T-cell (primary cell): ENCODE measurements at regions not wholly inside any gene's neighbourhood (a gene's known extent, or its start where the extent isn't known, plus 50 kb on each side); places are given as distances from the start of the nearest gene placed in this dataset.

Experiments used
- ATAC-seq, 4 experiments: fragments of 200-7000 bp in 3 of 4; fragments of 150-1000 bp in 1 of 4; cut with Tn5 transposase; replicated peaks in 1 of 4; 1 replicate in 3 of 4; 2 replicates in 1 of 4; pipeline ENCODE4 v1.10.0; 2021; ENCODE audit warnings: moderate library complexity in 3 of 4, mild to moderate bottlenecking in 2 of 4, moderate number of reproducible peaks in 1 of 4
- CTCF ChIA-PET, 2 donors: fragments of 300-600 bp; sonication (Branson Sonifier 250); formaldehyde crosslinking; loops; one replicate each; lab custom pipeline; 2022; ENCODE audit warnings: antibody characterized with exemption in 2 of 2; lab: Charles Lee
- POLR2A ChIA-PET, 2 donors: fragments of 300-600 bp; sonication (Branson Sonifier 250); formaldehyde crosslinking; loops; one replicate each; lab custom pipeline; 2022; ENCODE audit warnings: antibody characterized with exemption in 2 of 2; lab: Charles Lee
- DNase-seq, 35 experiments: peaks; one replicate each; pipeline versions ENCODE4 v3.0.0 to v3.0.0-alpha.2; 2013 to 2023
- H3K27ac ChIP-seq: one replicate; pipeline ENCODE4 v1.5.1; 2013; ENCODE audit warnings: low read length
- H3K27me3 ChIP-seq, 2 experiments: replicated peaks in 1 of 2; 1 replicate in 1 of 2; 2 replicates in 1 of 2; pipeline versions ENCODE4 v1.6.1 to v1.7.0; 2013; ENCODE audit warnings: low read length in 1 of 2, mixed read lengths in 1 of 2; ENCODE audit not compliant: control insufficient read depth in 2 of 2, insufficient read depth in 2 of 2; ENCODE audit errors: extremely low read depth in 1 of 2
- H3K36me3 ChIP-seq, 2 donors: 1 replicate in 1 of 2; 2 replicates in 1 of 2; pipeline versions ENCODE4 v1.6.1 to v1.7.0; 2013; ENCODE audit warnings: low read length in 1 of 2; ENCODE audit not compliant: control insufficient read depth in 2 of 2, insufficient read depth in 1 of 2; ENCODE audit errors: extremely low read depth in 1 of 2
- H3K4me1 ChIP-seq, 2 experiments: 1 replicate in 1 of 2; 2 replicates in 1 of 2; pipeline versions ENCODE4 v1.6.1 to v1.7.0; 2013; ENCODE audit warnings: low read length in 2 of 2, mixed read lengths in 1 of 2; ENCODE audit not compliant: insufficient read depth in 2 of 2, control insufficient read depth in 1 of 2; ENCODE audit errors: extremely low read depth in 1 of 2
- H3K4me3 ChIP-seq, 2 donors: 1 replicate in 1 of 2; 2 replicates in 1 of 2; pipeline versions ENCODE4 v1.5.1 to v1.7.0; 2013; ENCODE audit warnings: mild to moderate bottlenecking in 2 of 2, low read length in 1 of 2, moderate library complexity in 1 of 2; ENCODE audit not compliant: control insufficient read depth in 1 of 2; ENCODE audit errors: extremely low read depth in 1 of 2
- H3K9me3 ChIP-seq: 2 replicates; pipeline ENCODE4 v1.7.0; 2013
- H3K27ac Mint-ChIP-seq, 2 donors: one replicate each; pipeline ENCODE4 v1.8.0; 2020 to 2021; ENCODE audit warnings: mild to moderate bottlenecking in 2 of 2, mixed read lengths in 2 of 2
- H3K27me3 Mint-ChIP-seq, 2 donors: one replicate each; pipeline ENCODE4 v1.8.0; 2021 to 2022; ENCODE audit warnings: mixed read lengths in 2 of 2
- H3K36me3 Mint-ChIP-seq: one replicate; pipeline ENCODE4 v1.8.0; 2021; ENCODE audit warnings: mixed read lengths
- H3K4me1 Mint-ChIP-seq, 3 donors: one replicate each; pipeline ENCODE4 v1.8.0; 2020 to 2022; ENCODE audit warnings: mixed read lengths in 3 of 3, mild to moderate bottlenecking in 1 of 3
- H3K4me3 Mint-ChIP-seq, 3 donors: one replicate each; pipeline ENCODE4 v1.8.0; 2020 to 2022; ENCODE audit warnings: mild to moderate bottlenecking in 3 of 3, mixed read lengths in 3 of 3, moderate library complexity in 3 of 3
- H3K9me3 Mint-ChIP-seq, 3 donors: one replicate each; pipeline ENCODE4 v1.8.0; 2020 to 2022; ENCODE audit warnings: mixed read lengths in 3 of 3
- WGBS: methylation state at CpG from one replicate; pipeline ENCODE4 v1.1.5; 2013; ENCODE audit warnings: missing lambda C conversion rate; ENCODE audit not compliant: insufficient coverage; 5-methylcytosine and 5-hydroxymethylcytosine counted together

DNA sequence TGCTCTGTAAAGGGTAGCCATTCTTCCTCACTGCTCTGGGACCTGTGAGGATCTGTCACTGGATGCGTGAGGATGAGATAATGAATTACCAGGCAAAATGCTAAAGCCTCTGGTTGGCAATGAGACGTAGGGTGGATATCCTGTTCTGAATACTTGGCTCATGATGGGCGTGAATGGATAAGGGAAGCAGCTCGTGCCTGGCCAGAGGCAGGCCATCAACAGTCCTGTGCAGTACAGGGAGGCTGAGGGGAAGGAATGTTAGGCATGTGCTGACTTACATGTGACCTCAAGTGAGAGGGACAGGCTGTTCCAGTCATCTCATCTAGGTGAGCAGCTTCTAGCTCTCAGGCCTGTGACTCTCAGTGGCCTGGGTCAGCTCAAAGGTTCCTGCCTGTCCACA is 172.8 kb downstream of the CARTPT start:
- 90% methylated on average over 4 of the region's 4 CpGs for WGBS
- Histone ChIP-seq H3K27me3 (peaks cover 0 to 7% of the 10 kb centered on the region in 2 experiments), H3K36me3 (no peaks in the 10 kb centered on the region), H3K9me3 (no peaks in the 10 kb centered on the region), H3K4me1 (no peaks in the 10 kb centered on the region), H3K4me3 (no peak overlapping the region), H3K27ac (no peak overlapping the region)
- ChIA-PET POLR2A (no interaction called here), CTCF (no interaction called here)
- Mint-ChIP-seq H3K27ac (no peak overlapping the region), H3K9me3 (peaks cover 0 to 3% (median 2%) of the 10 kb centered on the region in 3 donors), H3K27me3 (peaks cover 23 to 30% of the 10 kb centered on the region in 2 donors), H3K4me3 (no peak overlapping the region), H3K4me1 (peaks cover 0 to 6% (median 0%) of the 10 kb centered on the region in 3 donors), H3K36me3 (no peaks in the 10 kb centered on the region)
- ATAC-seq (no peak), DNase-seq (no peak)

DNA sequence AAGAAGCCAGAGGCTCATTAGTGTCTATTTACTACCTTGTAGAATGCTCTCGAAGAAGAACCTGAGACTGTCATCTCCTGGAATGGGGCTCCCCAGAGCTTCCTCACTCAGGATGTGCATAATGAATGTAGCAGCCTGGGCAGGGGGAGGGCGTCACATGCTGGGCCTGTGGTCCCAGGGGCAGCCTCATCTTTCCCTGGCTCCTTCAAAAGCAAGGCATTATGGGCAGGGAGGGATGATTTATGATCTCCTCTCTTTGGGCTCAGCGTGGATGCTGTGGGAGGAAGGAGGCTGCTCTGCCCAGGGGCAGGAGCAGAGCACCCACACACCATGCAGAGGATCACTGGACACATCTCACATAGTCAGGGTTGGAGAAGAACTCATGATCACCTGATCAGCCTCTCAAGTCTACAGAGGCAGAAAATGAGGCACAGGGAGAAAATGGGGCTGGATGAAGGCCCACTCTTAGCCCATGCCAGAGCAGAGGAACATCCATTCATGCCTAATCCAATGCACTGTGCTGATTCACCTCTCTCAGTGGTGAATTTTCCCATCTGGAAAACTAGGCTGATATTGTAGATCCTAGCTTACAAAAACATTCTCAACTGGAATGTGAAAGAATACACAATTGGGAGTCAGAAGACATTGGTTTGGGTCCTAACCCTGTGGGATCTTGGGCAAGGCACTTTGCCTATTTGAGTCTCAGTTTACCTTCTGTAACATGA is 173.7 kb downstream of the CARTPT start:
- H3K27me3 Mint-ChIP-seq: peaks cover 23 to 34% of the 10 kb centered on the region in 2 donors
- no peak for ATAC-seq

DNA sequence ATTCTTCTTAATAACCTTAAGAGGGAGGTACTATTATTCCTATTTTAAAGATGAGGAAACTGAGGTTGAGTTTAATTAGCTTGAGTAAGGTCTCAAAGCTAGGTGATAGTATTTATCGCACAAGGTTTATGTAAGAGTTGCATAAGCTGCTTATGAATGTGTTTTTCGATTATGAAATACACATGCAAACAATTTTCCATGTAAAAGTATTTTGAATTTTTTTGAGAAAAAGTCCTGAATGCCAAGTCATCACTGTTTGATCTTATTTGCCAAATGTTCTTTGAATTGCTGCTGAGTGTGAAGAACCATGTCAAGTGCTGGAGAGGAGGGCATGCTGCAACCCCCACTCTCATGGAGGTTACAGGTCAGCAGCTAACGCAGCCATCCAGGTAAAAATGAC is 174.4 kb downstream of the CARTPT start:
- ChIA-PET CTCF (no interaction called here), POLR2A (no interaction called here)
- Histone ChIP-seq H3K27me3 (peaks cover 0 to 7% of the 10 kb centered on the region in 2 experiments), H3K9me3 (no peaks in the 10 kb centered on the region), H3K27ac (no peak overlapping the region), H3K4me1 (no peaks in the 10 kb centered on the region), H3K36me3 (no peaks in the 10 kb centered on the region), H3K4me3 (no peak overlapping the region)
- 100% methylated on average over 2 of the region's 3 CpGs for WGBS
- Mint-ChIP-seq H3K36me3 (no peaks in the 10 kb centered on the region), H3K4me3 (no peak overlapping the region), H3K4me1 (no peaks in the 10 kb centered on the region), H3K27me3 (peaks cover 23 to 34% of the 10 kb centered on the region in 2 donors), H3K27ac (no peak overlapping the region), H3K9me3 (no peaks in the 10 kb centered on the region)
- ATAC-seq (no peak), DNase-seq (no peak)

More for the DNA sequence above, 173.7 kb downstream of the CARTPT start:
- no peak overlapping the region for H3K27ac Mint-ChIP-seq
- Histone ChIP-seq H3K27ac (no peak overlapping the region), H3K27me3 (peaks cover 0 to 7% of the 10 kb centered on the region in 2 experiments), H3K4me1 (no peaks in the 10 kb centered on the region), H3K4me3 (no peak overlapping the region), H3K36me3 (no peaks in the 10 kb centered on the region), H3K9me3 (no peaks in the 10 kb centered on the region)
- H3K36me3 Mint-ChIP-seq: no peaks in the 10 kb centered on the region
- ChIA-PET CTCF (no interaction called here), POLR2A (no interaction called here)
- WGBS: 25% methylated on average over 1 of the region's 3 CpGs
- H3K9me3 Mint-ChIP-seq: peaks cover 0 to 3% (median 2%) of the 10 kb centered on the region in 3 donors
- DNase-seq: no peak
- peaks cover 0 to 3% (median 0%) of the 10 kb centered on the region in 3 donors for H3K4me1 Mint-ChIP-seq
- H3K4me3 Mint-ChIP-seq: no peak overlapping the region

DNA sequence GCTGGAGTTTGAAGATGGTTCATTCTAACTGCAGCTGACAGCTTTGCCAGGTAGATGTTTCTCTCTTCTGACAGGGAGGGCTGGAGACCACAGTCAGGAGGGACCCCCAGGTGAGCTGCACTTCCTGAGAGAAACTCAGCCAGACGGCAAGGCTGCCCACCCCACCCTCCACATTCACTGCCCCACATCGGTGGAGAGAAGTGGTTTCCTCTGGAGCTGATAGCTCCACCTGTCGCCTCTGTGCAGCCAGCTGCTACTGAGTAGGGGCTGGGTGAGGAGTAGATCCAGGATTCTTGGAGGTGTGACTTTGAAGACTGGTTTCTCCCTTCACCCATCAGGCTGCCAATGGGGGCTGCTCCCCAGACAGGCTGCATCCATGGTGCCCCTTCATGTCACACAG is 175.0 kb downstream of the CARTPT start:
- no peaks in the 10 kb centered on the region for H3K36me3 ChIP-seq
- no peak for DNase-seq
- ChIA-PET CTCF (no interaction called here), POLR2A (no interaction called here)
- H3K27me3 ChIP-seq: peaks cover 0 to 7% of the 10 kb centered on the region in 2 experiments
- no peaks in the 10 kb centered on the region for H3K9me3 ChIP-seq
- H3K27me3 Mint-ChIP-seq: peaks cover 23 to 34% of the 10 kb centered on the region in 2 donors
- H3K36me3 Mint-ChIP-seq: no peaks in the 10 kb centered on the region
- ATAC-seq: no peak
- no peak overlapping the region for H3K4me3 Mint-ChIP-seq
- H3K27ac Mint-ChIP-seq: no peak overlapping the region
- no peaks in the 10 kb centered on the region for H3K4me1 Mint-ChIP-seq
- no peak overlapping the region for H3K4me3 ChIP-seq
- H3K9me3 Mint-ChIP-seq: no peaks in the 10 kb centered on the region
- no CpG with 5 or more reads among the region's 3 CpGs for WGBS
- no peaks in the 10 kb centered on the region for H3K4me1 ChIP-seq
- H3K27ac ChIP-seq: no peak overlapping the region

DNA sequence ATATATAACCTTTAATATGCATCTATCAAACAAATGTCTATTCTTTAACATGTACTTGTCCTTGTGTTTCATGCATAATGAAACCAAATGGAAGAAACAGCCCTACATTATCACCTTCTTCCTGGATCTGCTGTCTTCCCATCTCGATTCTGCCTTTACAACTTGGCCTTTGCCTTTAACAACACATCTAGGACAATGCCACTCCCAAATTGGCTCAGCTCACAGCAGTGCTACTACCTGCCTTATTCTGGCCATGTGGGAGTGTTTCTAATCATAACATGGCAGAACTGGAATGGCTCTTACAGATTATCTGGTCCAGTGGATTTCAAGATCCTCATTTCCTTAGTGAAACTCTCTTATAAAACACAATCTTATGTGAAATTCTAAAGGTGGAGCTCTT is 176.5 kb downstream of the CARTPT start:
- WGBS: 60% methylated on average over 1 of the region's 1 CpG
- Histone ChIP-seq H3K27me3 (peaks cover 0 to 7% of the 10 kb centered on the region in 2 experiments), H3K4me1 (no peaks in the 10 kb centered on the region), H3K36me3 (no peaks in the 10 kb centered on the region), H3K4me3 (no peak overlapping the region), H3K9me3 (no peaks in the 10 kb centered on the region), H3K27ac (no peak overlapping the region)
- H3K36me3 Mint-ChIP-seq: no peaks in the 10 kb centered on the region
- ATAC-seq (no peak), DNase-seq (no peak)
- no peak overlapping the region for H3K4me3 Mint-ChIP-seq
- POLR2A ChIA-PET: no interaction called here
- CTCF ChIA-PET: no interaction called here
- no peaks in the 10 kb centered on the region for H3K9me3 Mint-ChIP-seq
- peaks cover 12 to 22% of the 10 kb centered on the region in 2 donors for H3K27me3 Mint-ChIP-seq
- H3K27ac Mint-ChIP-seq: no peak overlapping the region
- H3K4me1 Mint-ChIP-seq: no peaks in the 10 kb centered on the region

DNA sequence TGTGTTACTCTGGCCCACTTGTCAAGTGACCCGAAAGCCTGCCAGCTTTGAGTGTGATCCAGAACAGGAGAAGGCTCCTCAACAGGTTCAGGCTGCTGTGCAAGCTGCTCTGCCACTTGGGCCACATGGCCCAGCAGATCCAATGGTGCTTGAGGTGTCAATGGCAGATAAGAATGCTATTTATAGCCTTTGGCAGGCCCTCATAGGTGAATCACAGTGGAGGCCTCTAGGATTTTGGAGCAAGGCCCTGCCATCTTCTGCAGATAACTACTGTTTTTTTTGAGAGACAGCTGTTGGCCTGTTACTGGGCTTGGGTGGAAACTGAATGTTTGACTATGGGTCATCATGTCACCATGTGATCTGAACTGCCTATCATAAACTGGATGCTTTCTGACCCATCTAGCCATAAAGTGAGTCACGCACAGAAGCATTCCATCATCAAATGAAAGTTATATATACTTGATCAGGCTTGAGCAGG is 180.8 kb downstream of the CARTPT start:
- Histone ChIP-seq H3K27ac (no peak overlapping the region), H3K4me3 (no peak overlapping the region), H3K36me3 (no peaks in the 10 kb centered on the region), H3K27me3 (no peaks in the 10 kb centered on the region), H3K4me1 (no peaks in the 10 kb centered on the region), H3K9me3 (no peaks in the 10 kb centered on the region)
- H3K4me1 Mint-ChIP-seq: no peaks in the 10 kb centered on the region
- H3K9me3 Mint-ChIP-seq: no peaks in the 10 kb centered on the region
- CTCF ChIA-PET: no interaction called here
- WGBS: 100% methylated on average over 1 of the region's 2 CpGs
- POLR2A ChIA-PET: no interaction called here
- ATAC-seq (no peak), DNase-seq (no peak)
- H3K4me3 Mint-ChIP-seq: no peak overlapping the region
- H3K27me3 Mint-ChIP-seq: peaks cover 7 to 19% of the 10 kb centered on the region in 2 donors
- no peak overlapping the region for H3K27ac Mint-ChIP-seq
- no peaks in the 10 kb centered on the region for H3K36me3 Mint-ChIP-seq
